ENCODE measurements at regions not wholly inside any gene's neighbourhood (a gene's known extent, or its start where the extent isn't known, plus 50 kb on each side); places are given as distances from the start of the nearest gene placed in this dataset.

- TF ChIP-seq CTCF (IDR thresholded peaks at IDR 0.05) = no peak
- no peak for TF ChIP-seq POLR2A (IDR thresholded peaks at IDR 0.05)
- TF ChIP-seq POLR2AphosphoS5 (IDR thresholded peaks at IDR 0.05) = no peak
Observed at GRCh38 chr4:4602468-4602867, 60.6 kb upstream of the STX18 start.
